Esophagus muscularis mucosa (tissue), 4 donors: ENCODE measurements at regions not wholly inside any gene's neighbourhood (a gene's known extent, or its start where the extent isn't known, plus 50 kb on each side); places are given as distances from the start of the nearest gene placed in this dataset.

ENCODE experiments used
- DNase-seq: peaks from one replicate; pipeline ENCODE4 v3.0.0-alpha.2; 2017; ENCODE audit errors: extremely low spot score
- H3K27ac ChIP-seq, 4 donors: fragments of 200-600 bp; sonication (generic); replicated peaks in 1 of 4; 1 replicate in 3 of 4; 2 replicates in 1 of 4; pipeline ENCODE4 v1.5.1; 2016 to 2019; ENCODE audit warnings: mild to moderate bottlenecking in 1 of 4
- H3K27me3 ChIP-seq, 4 donors: fragments of 200-600 bp; sonication (generic); one replicate each; pipeline versions ENCODE4 v1.5.1 to v1.6.0; 2016 to 2019
- H3K36me3 ChIP-seq, 4 donors: fragments of 200-600 bp; sonication (generic); one replicate each; pipeline ENCODE4 v1.5.1; 2016 to 2019
- H3K4me1 ChIP-seq, 4 donors: fragments of 200-600 bp; sonication (generic); one replicate each; pipeline ENCODE4 v1.5.1; 2016 to 2019
- H3K4me3 ChIP-seq, 4 donors: fragments of 200-600 bp; sonication (generic); 1 replicate in 2 of 4; 2 replicates in 2 of 4; pipeline ENCODE4 v1.5.1; 2016 to 2019; ENCODE audit warnings: mild to moderate bottlenecking in 4 of 4, moderate library complexity in 1 of 4
- H3K9me3 ChIP-seq, 4 donors: fragments of 200-600 bp; sonication (generic); 1 replicate in 3 of 4; 2 replicates in 1 of 4; pipeline ENCODE4 v1.5.1; 2016 to 2019
- EP300 ChIP-seq: sonication (generic); formaldehyde crosslinking; IDR thresholded peaks from one replicate; pipeline ENCODE4 v1.6.1; 2017; ENCODE audit warnings: antibody characterized with exemption
- POLR2A ChIP-seq: fragments of 450-650 bp; IDR thresholded peaks from one replicate; pipeline ENCODE4 v1.6.1; 2017; ENCODE audit warnings: antibody characterized with exemption, moderate library complexity, mild to moderate bottlenecking, low read depth
- POLR2AphosphoS5 ChIP-seq, 2 donors: sonication (generic); formaldehyde crosslinking; IDR thresholded peaks; one replicate each; pipeline ENCODE4 v1.6.1; 2017; ENCODE audit warnings: antibody characterized with exemption in 2 of 2
- WGBS: methylation state at CpG from one replicate; pipeline ENCODE4 v1.1.5; 2018; 5-methylcytosine and 5-hydroxymethylcytosine counted together
- intact Hi-C: fragments of 100-400 bp; cut with DNase I; formaldehyde crosslinking; loops from one replicate; pipeline ENCODE4 v1.15.1; 2023
- TF ChIP-seq, protein P1 (sequence below), 3 experiments: fragments of 200-600 bp in 2 of 3; fragments of 450-650 bp in 1 of 3; sonication (generic) in 2 of 3; IDR thresholded peaks; one replicate each; pipeline ENCODE4 v1.5.1; 2017 to 2019; ENCODE audit warnings: antibody characterized with exemption in 3 of 3, mild to moderate bottlenecking in 2 of 3, moderate library complexity in 1 of 3

DNA sequence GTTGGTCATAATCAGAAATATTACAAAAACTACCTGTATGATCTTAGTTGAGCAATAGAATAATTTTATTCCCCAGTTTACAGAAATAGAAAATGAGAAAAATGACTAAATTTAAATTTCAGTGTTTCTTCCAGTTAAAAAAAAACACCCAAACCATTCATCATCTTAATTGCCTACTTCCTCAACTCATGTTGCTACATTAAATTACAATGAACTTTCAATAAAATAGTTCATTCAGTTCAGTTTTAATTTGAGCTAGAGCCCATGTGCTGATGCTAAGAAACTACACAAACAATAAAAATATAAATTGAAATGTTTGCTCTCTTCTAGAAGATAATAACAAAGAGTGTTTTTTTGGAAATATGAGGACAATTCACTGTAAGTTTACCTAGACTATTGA lies 820.4 kb downstream of the SLITRK6 start:
- no peaks in the 10 kb centered on the region for H3K4me1 ChIP-seq
- H3K27me3 ChIP-seq, result no peaks in the 10 kb centered on the region
- H3K27ac ChIP-seq, result no peak overlapping the region
- H3K4me3 ChIP-seq, result no peak overlapping the region
- H3K36me3 ChIP-seq, result no peaks in the 10 kb centered on the region
- intact Hi-C loops, result no loop called here
- no peak for DNase-seq
- TF ChIP-seq, protein P1, sequence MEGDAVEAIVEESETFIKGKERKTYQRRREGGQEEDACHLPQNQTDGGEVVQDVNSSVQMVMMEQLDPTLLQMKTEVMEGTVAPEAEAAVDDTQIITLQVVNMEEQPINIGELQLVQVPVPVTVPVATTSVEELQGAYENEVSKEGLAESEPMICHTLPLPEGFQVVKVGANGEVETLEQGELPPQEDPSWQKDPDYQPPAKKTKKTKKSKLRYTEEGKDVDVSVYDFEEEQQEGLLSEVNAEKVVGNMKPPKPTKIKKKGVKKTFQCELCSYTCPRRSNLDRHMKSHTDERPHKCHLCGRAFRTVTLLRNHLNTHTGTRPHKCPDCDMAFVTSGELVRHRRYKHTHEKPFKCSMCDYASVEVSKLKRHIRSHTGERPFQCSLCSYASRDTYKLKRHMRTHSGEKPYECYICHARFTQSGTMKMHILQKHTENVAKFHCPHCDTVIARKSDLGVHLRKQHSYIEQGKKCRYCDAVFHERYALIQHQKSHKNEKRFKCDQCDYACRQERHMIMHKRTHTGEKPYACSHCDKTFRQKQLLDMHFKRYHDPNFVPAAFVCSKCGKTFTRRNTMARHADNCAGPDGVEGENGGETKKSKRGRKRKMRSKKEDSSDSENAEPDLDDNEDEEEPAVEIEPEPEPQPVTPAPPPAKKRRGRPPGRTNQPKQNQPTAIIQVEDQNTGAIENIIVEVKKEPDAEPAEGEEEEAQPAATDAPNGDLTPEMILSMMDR (IDR thresholded peaks at IDR 0.05), result no peak
- TF ChIP-seq POLR2A (no peak), EP300 (no peak), POLR2AphosphoS5 (IDR thresholded peaks at IDR 0.05) (no peak)
- no peaks in the 10 kb centered on the region for H3K9me3 ChIP-seq

DNA sequence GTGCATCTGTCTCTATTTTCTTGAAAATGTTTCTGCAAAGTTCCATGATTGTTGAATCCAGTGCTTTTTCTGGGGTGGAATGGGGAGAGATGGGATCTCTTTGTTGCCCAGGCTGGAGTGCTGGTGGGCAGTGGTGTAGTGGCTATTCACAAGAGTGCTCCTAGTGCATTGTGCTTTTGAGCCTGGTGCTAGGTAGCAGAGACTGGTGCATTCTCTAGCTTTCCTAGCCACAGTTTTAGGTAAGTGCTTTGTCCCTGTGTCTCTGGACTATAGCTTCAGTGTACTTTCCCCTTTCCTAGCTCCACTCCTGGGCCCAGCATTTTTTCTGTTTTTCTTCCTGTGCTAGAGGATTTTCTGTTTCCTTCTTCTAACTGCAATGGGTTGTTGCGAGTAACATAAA lies 825.6 kb downstream of the SLITRK6 start:
- TF ChIP-seq POLR2AphosphoS5 (IDR thresholded peaks at IDR 0.05), result no peak
- no peak for TF ChIP-seq POLR2A
- TF ChIP-seq EP300, result no peak
- TF ChIP-seq, protein P1 (IDR thresholded peaks at IDR 0.05), result no peak
- no peak for DNase-seq
- intact Hi-C loops, result no loop called here

DNA sequence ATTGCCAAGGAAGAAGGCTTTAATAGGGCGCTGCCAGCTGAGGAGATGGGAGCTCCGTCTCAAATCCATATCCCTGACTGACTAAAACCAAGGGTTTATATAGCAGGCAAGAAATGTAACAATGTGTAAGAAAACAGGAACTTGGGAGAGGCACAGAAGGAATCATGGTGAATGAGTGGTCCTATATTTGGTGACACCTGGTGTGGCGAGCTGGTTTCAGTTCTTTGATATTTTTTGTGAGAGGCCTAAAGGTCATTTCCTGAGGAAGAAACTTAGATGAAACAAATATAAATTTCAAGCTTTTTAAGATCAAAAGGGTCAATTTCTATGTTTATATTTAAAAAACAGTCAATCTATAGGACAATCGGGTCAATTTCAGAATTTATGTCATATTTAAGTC lies 826.3 kb downstream of the SLITRK6 start:
- Histone ChIP-seq H3K9me3 (no peaks in the 10 kb centered on the region), H3K36me3 (no peaks in the 10 kb centered on the region), H3K4me1 (no peaks in the 10 kb centered on the region), H3K27me3 (no peaks in the 10 kb centered on the region), H3K27ac (no peak overlapping the region), H3K4me3 (no peak overlapping the region)
- intact Hi-C loops, result no loop called here
- TF ChIP-seq EP300 (no peak), POLR2AphosphoS5 (IDR thresholded peaks at IDR 0.05) (no peak), POLR2A (no peak)
- TF ChIP-seq, protein P1 (IDR thresholded peaks at IDR 0.05), result no peak
- DNase-seq, result no peak
- WGBS, result 91% methylated on average over 4 of the region's 4 CpGs

More for the DNA sequence above, 825.6 kb downstream of the SLITRK6 start:
- Histone ChIP-seq H3K4me1 (no peaks in the 10 kb centered on the region), H3K27me3 (no peaks in the 10 kb centered on the region), H3K27ac (no peak overlapping the region), H3K36me3 (no peaks in the 10 kb centered on the region), H3K9me3 (no peaks in the 10 kb centered on the region), H3K4me3 (no peak overlapping the region)
- WGBS, result 95% methylated on average over 1 of the region's 1 CpG

DNA sequence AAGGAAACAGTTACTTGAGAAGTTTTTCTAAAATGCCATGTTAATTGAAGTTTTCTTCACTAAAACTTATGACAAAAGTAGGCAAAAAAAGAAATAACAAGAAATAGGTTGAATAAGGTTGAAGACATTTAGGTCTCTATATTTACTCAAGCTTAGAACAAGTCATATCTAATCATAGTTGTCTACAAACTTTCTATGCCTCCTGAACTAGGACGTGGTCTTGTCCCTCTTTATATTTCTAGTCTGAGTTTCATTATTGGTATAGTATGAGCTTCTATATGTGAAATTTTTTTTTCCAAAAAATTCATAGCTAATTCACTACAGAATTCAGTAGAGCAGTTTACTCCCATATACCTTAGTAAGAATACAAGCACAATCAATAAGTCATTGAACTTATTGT lies 836.4 kb downstream of the SLITRK6 start:
- no peak overlapping the region for H3K27ac ChIP-seq
- no peaks in the 10 kb centered on the region for H3K36me3 ChIP-seq
- WGBS, result 69% methylated on average over 1 of the region's 1 CpG
- intact Hi-C loops, result no loop called here
- no peak for DNase-seq
- H3K9me3 ChIP-seq, result no peaks in the 10 kb centered on the region
- H3K4me3 ChIP-seq, result no peak overlapping the region
- H3K4me1 ChIP-seq, result no peaks in the 10 kb centered on the region
- H3K27me3 ChIP-seq, result no peaks in the 10 kb centered on the region
- TF ChIP-seq POLR2A (no peak), POLR2AphosphoS5 (IDR thresholded peaks at IDR 0.05) (no peak), EP300 (no peak)
- TF ChIP-seq, protein P1 (IDR thresholded peaks at IDR 0.05), result no peak

DNA sequence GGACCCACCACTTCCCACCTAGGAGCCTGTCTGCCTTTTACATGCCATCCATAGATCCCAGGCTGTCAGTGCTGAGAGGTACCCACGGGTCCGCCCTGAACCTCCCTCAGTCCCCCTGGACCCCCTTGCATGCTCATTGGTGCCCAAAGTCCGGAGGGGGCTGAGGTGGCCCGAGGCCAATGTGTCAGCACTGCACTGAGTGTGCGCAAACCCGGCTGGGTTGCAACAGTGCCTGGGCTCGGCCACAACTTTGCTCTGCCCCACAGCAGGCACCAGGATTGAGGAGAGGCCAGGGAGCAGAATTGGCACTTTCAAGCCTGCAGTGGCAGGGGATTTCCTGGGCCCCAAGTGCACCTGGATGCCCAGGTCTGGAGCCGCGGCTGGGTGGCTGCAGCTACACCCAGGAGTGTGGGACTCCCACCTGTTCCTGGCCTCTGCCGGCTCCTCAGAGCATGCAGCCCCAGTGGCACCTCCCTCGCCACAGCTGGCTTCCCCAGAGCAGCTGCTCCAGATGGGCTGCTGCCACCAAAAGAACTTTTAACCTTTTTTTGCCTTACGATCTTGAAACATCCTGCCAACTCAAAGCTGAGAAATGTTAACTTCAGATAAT lies 837.0 kb downstream of the SLITRK6 start:
- 78% methylated on average over 5 of the region's 12 CpGs for WGBS

More for the DNA sequence above, 837.0 kb downstream of the SLITRK6 start:
- Histone ChIP-seq H3K4me1 (no peaks in the 10 kb centered on the region), H3K36me3 (no peaks in the 10 kb centered on the region), H3K27me3 (no peaks in the 10 kb centered on the region), H3K9me3 (no peaks in the 10 kb centered on the region), H3K27ac (no peak overlapping the region), H3K4me3 (no peak overlapping the region)
- TF ChIP-seq POLR2AphosphoS5 (IDR thresholded peaks at IDR 0.05) (no peak), EP300 (no peak), POLR2A (no peak)
- TF ChIP-seq, protein P1 (IDR thresholded peaks at IDR 0.05), result no peak
- intact Hi-C loops, result no loop called here
- DNase-seq, result no peak
